ENCODE measurements at regions not wholly inside any gene's neighbourhood (a gene's known extent, or its start where the extent isn't known, plus 50 kb on each side); places are given as distances from the start of the nearest gene placed in this dataset.

DNA sequence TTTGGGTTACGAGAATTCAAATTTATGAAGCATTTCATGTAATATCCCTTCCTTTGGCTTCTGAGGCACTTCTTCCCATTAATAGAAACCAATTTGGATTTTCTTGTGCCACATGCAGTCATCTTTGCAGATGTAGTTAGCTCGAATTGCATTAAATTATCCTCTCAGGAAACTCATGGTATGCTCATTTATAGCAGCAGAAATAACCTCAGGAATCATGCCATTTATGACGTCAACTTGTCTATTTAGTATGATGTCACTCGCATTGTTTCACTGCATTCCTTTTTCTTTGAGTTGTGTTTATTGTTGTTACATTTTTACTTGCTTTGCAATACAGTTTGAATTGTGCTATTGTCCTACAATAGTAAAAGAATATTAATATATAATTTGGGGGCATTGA lies 163.8 kb downstream of the RBM43 start:
- WGBS, result 80% methylated on average over 4 of the region's 4 CpGs
- H3K9ac ChIP-seq (ENCODE audit: low read depth in 1 of 2, low read length in 2 of 2), result no peak overlapping the region
- DNase-seq (ENCODE audit: low spot score), result no peak

More for the DNA sequence above, 163.8 kb downstream of the RBM43 start:
- no peaks in the 10 kb centered on the region for H3K27me3 ChIP-seq (ENCODE audit: control insufficient read depth in 4 of 4, insufficient read depth in 4 of 4, low read length in 3 of 4)
- no peaks in the 10 kb centered on the region for H3K4me1 ChIP-seq (ENCODE audit: control insufficient read depth in 4 of 4, insufficient read depth in 4 of 4, low read length in 3 of 4)
- no peaks in the 10 kb centered on the region for H3K9me3 ChIP-seq (ENCODE audit: control insufficient read depth in 4 of 4, low read length in 3 of 4)
- H3K36me3 ChIP-seq (ENCODE audit: control insufficient read depth in 4 of 4, insufficient read depth in 3 of 4, low read depth in 1 of 4, low read length in 3 of 4), result no peaks in the 10 kb centered on the region
- no peak overlapping the region for H3K27ac ChIP-seq (ENCODE audit: low read depth in 1 of 2, low read length in 2 of 2)
- H3K4me3 ChIP-seq (ENCODE audit: low read depth in 1 of 3, low read length in 3 of 3), result no peak overlapping the region
- TF ChIP-seq SP1 (IDR thresholded peaks at IDR 0.05) (no peak), HNF4A (conservative IDR thresholded peaks at IDR 0.05) (no peak), REST (IDR thresholded peaks at IDR 0.05) (no peak), FOXA2 (IDR thresholded peaks at IDR 0.05) (no peak), YY1 (IDR thresholded peaks at IDR 0.05) (no peak), MAX (IDR thresholded peaks at IDR 0.05) (no peak), NR2F2 (IDR thresholded peaks at IDR 0.05) (no peak), HNF4G (IDR thresholded peaks at IDR 0.05) (no peak), TAF1 (conservative IDR thresholded peaks at IDR 0.05) (no peak), RXRA (IDR thresholded peaks at IDR 0.05) (no peak), GABPA (IDR thresholded peaks at IDR 0.05 in 1 of 2, conservative IDR thresholded peaks at IDR 0.05 in 1 of 2) (no peak), FOXA1 (IDR thresholded peaks at IDR 0.05) (no peak), EGR1 (IDR thresholded peaks at IDR 0.05; ENCODE audit: low read depth in 2 of 2) (no peak), RAD21 (IDR thresholded peaks at IDR 0.05) (no peak), JUND (IDR thresholded peaks at IDR 0.05) (no peak)
- TF ChIP-seq, protein P1, sequence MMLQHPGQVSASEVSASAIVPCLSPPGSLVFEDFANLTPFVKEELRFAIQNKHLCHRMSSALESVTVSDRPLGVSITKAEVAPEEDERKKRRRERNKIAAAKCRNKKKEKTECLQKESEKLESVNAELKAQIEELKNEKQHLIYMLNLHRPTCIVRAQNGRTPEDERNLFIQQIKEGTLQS (IDR thresholded peaks at IDR 0.05), result no peak
- TF ChIP-seq, protein P2, sequence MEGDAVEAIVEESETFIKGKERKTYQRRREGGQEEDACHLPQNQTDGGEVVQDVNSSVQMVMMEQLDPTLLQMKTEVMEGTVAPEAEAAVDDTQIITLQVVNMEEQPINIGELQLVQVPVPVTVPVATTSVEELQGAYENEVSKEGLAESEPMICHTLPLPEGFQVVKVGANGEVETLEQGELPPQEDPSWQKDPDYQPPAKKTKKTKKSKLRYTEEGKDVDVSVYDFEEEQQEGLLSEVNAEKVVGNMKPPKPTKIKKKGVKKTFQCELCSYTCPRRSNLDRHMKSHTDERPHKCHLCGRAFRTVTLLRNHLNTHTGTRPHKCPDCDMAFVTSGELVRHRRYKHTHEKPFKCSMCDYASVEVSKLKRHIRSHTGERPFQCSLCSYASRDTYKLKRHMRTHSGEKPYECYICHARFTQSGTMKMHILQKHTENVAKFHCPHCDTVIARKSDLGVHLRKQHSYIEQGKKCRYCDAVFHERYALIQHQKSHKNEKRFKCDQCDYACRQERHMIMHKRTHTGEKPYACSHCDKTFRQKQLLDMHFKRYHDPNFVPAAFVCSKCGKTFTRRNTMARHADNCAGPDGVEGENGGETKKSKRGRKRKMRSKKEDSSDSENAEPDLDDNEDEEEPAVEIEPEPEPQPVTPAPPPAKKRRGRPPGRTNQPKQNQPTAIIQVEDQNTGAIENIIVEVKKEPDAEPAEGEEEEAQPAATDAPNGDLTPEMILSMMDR (IDR thresholded peaks at IDR 0.05; ENCODE audit: low read depth, low read length, missing input control), result no peak
- TF ChIP-seq, protein P3, sequence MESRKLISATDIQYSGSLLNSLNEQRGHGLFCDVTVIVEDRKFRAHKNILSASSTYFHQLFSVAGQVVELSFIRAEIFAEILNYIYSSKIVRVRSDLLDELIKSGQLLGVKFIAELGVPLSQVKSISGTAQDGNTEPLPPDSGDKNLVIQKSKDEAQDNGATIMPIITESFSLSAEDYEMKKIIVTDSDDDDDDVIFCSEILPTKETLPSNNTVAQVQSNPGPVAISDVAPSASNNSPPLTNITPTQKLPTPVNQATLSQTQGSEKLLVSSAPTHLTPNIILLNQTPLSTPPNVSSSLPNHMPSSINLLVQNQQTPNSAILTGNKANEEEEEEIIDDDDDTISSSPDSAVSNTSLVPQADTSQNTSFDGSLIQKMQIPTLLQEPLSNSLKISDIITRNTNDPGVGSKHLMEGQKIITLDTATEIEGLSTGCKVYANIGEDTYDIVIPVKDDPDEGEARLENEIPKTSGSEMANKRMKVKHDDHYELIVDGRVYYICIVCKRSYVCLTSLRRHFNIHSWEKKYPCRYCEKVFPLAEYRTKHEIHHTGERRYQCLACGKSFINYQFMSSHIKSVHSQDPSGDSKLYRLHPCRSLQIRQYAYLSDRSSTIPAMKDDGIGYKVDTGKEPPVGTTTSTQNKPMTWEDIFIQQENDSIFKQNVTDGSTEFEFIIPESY (IDR thresholded peaks at IDR 0.05), result no peak

Measured in liver (tissue), 8 donors.